ENCODE measurements at regions not wholly inside any gene's neighbourhood (a gene's known extent, or its start where the extent isn't known, plus 50 kb on each side); places are given as distances from the start of the nearest gene placed in this dataset.

- 80% methylated on average over 4 of the region's 4 CpGs for whole genome bisulfite sequencing (ENCODE audit: low lambda C conversion rate, missing lambda C conversion rate)
- H3K4me1 ChIP-seq (ENCODE audit: insufficient read depth), result no peaks in the 10 kb centered on the region
- no peak overlapping the region for H3K4me3 ChIP-seq
- H2AFZ ChIP-seq, result no peak overlapping the region
- H3K27ac ChIP-seq, result peak overlapping the region; percentile 62
- TF ChIP-seq EZH2 (IDR thresholded peaks at IDR 0.05; ENCODE audit: borderline replicate concordance), result no peak
- TF ChIP-seq CTCF (IDR thresholded peaks at IDR 0.05; ENCODE audit: poor library complexity), result no peak
- no peak for TF ChIP-seq EZH2phosphoT487 (IDR thresholded peaks at IDR 0.05; ENCODE audit: low read depth, severe bottlenecking, unreplicated experiment)
- no peaks in the 10 kb centered on the region for H3K36me3 ChIP-seq (replicated peaks; ENCODE audit: insufficient read depth, low read depth)
- H3K9me2 ChIP-seq (replicated peaks; ENCODE audit: insufficient read depth), result no peaks in the 10 kb centered on the region
- H4K20me1 ChIP-seq (ENCODE audit: insufficient read depth, poor library complexity, severe bottlenecking), result no peaks in the 10 kb centered on the region
- H3K79me2 ChIP-seq, result no peaks in the 10 kb centered on the region
- peak; percentile 28 for DNase-seq (ENCODE audit: low spot score)
- H3K4me2 ChIP-seq, result no peak overlapping the region
- no peaks in the 10 kb centered on the region for H3K27me3 ChIP-seq
- H3K9me3 ChIP-seq (ENCODE audit: low read depth), result no peaks in the 10 kb centered on the region
Observed at GRCh38 chr6:53744321-53744720, 50.5 kb upstream of the LRRC1 start.

- no peak for TF ChIP-seq EZH2phosphoT487 (IDR thresholded peaks at IDR 0.05; ENCODE audit: low read depth, severe bottlenecking, unreplicated experiment)
- TF ChIP-seq CTCF (IDR thresholded peaks at IDR 0.05; ENCODE audit: poor library complexity), result no peak
- H3K27me3 ChIP-seq, result no peaks in the 10 kb centered on the region
- H3K9me3 ChIP-seq (ENCODE audit: low read depth), result no peaks in the 10 kb centered on the region
- 61% methylated on average over 10 of the region's 10 CpGs for WGBS (ENCODE audit: low lambda C conversion rate, missing lambda C conversion rate)
- H3K4me2 ChIP-seq, result peak overlapping the region; percentile 36
- H4K20me1 ChIP-seq (ENCODE audit: insufficient read depth, poor library complexity, severe bottlenecking), result no peaks in the 10 kb centered on the region
- H3K4me3 ChIP-seq, result no peak overlapping the region
- no peaks in the 10 kb centered on the region for H3K79me2 ChIP-seq
- no peaks in the 10 kb centered on the region for H3K4me1 ChIP-seq (ENCODE audit: insufficient read depth)
- H3K27ac ChIP-seq, result peak overlapping the region; percentile 64
- peak; percentile 54 for DNase-seq (ENCODE audit: low spot score)
- H3K36me3 ChIP-seq (replicated peaks; ENCODE audit: insufficient read depth, low read depth), result no peaks in the 10 kb centered on the region
- H2AFZ ChIP-seq, result no peak overlapping the region
- no peaks in the 10 kb centered on the region for H3K9me2 ChIP-seq (replicated peaks; ENCODE audit: insufficient read depth)
Observed at GRCh38 chr6:53741034-53741823, 53.6 kb upstream of the LRRC1 start.

GRCh38 chr6:53737746-53738145 lies 57.1 kb upstream of the LRRC1 start:
- H3K27ac ChIP-seq, result peak overlapping the region; percentile 80
- peak; percentile 45 for DNase-seq (ENCODE audit: low spot score)

More at GRCh38 chr6:53737746-53738145, 57.1 kb upstream of the LRRC1 start:
- Histone ChIP-seq H3K4me2 (no peak overlapping the region), H3K4me3 (no peak overlapping the region), H4K20me1 (ENCODE audit: insufficient read depth, poor library complexity, severe bottlenecking) (no peaks in the 10 kb centered on the region), H3K9me2 (replicated peaks; ENCODE audit: insufficient read depth) (no peaks in the 10 kb centered on the region), H3K27me3 (no peaks in the 10 kb centered on the region), H3K36me3 (replicated peaks; ENCODE audit: insufficient read depth, low read depth) (no peaks in the 10 kb centered on the region), H3K79me2 (no peaks in the 10 kb centered on the region), H3K4me1 (ENCODE audit: insufficient read depth) (peaks cover 5% of the 10 kb centered on the region), H2AFZ (no peak overlapping the region), H3K9me3 (ENCODE audit: low read depth) (no peaks in the 10 kb centered on the region)
- TF ChIP-seq CTCF (IDR thresholded peaks at IDR 0.05; ENCODE audit: poor library complexity) (no peak), EZH2phosphoT487 (IDR thresholded peaks at IDR 0.05; ENCODE audit: low read depth, severe bottlenecking, unreplicated experiment) (no peak), EZH2 (IDR thresholded peaks at IDR 0.05; ENCODE audit: borderline replicate concordance) (no peak)
- 62% methylated on average over 3 of the region's 3 CpGs for WGBS (ENCODE audit: low lambda C conversion rate, missing lambda C conversion rate)
